Peyer's patch (tissue), 4 donors: ENCODE measurements at regions not wholly inside any gene's neighbourhood (a gene's known extent, or its start where the extent isn't known, plus 50 kb on each side); places are given as distances from the start of the nearest gene placed in this dataset.

Experiments
- CTCF ChIP-seq, 6 experiments: fragments of 450-650 bp in 4 of 6; fragments of 200-600 bp in 2 of 6; sonication (generic) in 1 of 6; IDR thresholded peaks; one replicate each; pipeline ENCODE4 v1.5.1; 2017 to 2019; ENCODE audit warnings: antibody characterized with exemption in 6 of 6, mild to moderate bottlenecking in 3 of 6, moderate library complexity in 1 of 6
- POLR2A ChIP-seq, 2 donors: fragments of 450-650 bp; IDR thresholded peaks; one replicate each; pipeline ENCODE4 v1.5.1; 2017; ENCODE audit warnings: antibody characterized with exemption in 2 of 2, mild to moderate bottlenecking in 2 of 2, moderate library complexity in 2 of 2

- TF ChIP-seq POLR2A (IDR thresholded peaks at IDR 0.05) (no peak), CTCF (IDR thresholded peaks at IDR 0.05) (no peak)
Measured at GRCh38 chrX:122856205-122856604, 327.9 kb upstream of the GRIA3 start.
